ENCODE measurements at regions not wholly inside any gene's neighbourhood (a gene's known extent, or its start where the extent isn't known, plus 50 kb on each side); places are given as distances from the start of the nearest gene placed in this dataset.

DNA sequence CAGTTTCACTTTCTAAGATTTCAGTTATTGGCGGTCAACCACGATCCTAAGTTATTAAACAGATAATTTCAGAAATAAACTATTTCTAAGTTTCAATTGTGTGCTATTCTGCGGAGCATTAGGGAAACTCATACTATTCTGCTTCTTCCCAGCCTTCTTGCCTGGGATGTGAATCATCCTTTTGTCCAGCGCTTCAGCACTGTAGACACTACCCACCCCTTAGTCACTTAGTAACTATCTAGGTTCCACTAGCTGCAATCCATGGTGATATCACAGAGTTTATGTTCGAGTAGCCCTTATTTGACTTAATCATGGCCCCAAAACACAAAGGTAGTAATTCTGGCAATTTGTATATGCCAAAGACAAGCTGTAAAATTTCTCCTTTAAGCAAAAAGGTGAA is 279.9 kb upstream of the ADAMTS5 start:
- no peak for DNase-seq (ENCODE audit: low spot score)

DNA sequence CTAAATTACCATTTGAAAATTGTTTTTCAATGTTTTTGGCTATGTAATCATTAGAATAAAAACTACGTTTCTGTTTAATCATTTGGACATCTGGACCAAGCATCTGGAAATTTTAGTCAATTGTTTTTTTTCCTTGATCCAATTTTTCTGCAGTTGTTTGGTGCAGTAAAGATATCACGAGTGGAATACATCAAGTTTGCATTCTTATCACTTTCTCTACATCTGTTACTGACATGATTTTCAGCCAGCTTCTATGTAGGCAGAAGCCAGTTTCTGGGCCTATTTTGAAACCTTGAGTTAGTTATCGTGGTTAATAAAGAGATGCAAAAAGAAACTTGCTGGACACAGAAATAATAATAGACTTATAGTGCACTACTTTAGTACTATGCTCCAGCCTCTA is 277.9 kb upstream of the ADAMTS5 start:
- no peak for DNase-seq (ENCODE audit: low spot score)

DNA sequence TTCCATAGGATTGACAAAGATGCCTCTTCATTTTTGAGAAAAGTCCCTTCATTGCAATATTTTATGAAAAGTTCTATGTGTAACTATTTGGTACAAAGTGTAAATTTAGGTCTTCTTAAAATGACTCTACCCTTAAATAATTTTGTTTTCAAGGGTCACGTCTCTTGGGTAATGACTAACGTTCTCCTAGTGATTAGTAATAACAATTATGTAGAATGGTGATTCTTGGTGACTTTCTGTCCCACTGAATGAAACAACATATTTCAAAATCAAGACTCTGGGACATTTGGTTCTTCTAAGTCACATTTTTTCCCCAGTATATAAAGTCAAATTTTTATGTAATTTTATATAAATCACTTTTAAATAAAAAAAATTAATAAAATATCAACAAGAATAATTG is 277.5 kb upstream of the ADAMTS5 start:
- no peak for DNase-seq (ENCODE audit: low spot score)

DNA sequence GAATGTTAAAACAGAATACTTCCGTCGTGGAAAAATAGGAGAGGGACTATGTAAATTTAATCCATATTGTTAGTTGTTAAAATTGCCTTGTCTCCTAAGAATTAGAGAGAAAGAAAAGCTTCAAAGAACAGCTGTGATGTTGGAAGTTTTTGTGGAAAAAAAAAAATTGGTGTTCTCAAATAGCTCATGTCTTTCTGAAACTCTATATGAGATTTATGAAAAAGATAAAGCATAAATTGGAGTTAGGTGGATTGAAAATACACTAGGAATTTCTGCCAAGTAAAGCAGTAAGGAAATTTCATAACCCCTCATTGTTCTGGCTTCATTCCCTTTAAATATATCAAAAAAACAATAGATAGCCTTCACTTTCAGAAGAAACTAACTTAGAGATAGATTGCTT is 274.0 kb upstream of the ADAMTS5 start:
- DNase-seq (ENCODE audit: low spot score), result no peak

DNA sequence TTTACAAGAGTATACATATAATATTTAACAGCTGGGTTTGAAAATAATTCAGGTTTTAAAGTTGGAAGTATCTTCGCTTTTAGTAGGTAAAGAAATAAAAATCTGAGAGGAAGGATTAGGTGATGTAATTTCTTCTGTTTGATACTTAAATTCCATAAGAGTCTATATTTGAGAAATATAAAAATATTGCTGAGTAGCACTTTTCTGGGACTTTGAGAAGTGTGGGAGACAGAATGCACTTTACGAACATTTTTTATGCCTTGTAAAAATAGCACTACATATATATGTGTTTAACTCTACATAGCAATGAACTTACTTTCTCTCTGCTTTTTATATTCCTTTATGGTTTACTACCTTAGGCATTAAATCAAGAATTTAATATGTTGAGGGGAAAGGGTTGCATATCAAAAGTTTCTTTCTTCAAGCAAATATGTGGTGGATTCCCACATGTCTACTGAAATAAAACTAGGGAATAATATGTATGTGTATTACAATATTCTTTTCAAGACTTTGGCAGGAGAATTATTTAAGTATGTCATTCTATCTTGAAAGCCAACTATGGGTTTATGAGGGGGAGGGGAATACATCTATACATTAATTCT is 266.7 kb upstream of the ADAMTS5 start:
- no peak for DNase-seq (ENCODE audit: low spot score)

DNA sequence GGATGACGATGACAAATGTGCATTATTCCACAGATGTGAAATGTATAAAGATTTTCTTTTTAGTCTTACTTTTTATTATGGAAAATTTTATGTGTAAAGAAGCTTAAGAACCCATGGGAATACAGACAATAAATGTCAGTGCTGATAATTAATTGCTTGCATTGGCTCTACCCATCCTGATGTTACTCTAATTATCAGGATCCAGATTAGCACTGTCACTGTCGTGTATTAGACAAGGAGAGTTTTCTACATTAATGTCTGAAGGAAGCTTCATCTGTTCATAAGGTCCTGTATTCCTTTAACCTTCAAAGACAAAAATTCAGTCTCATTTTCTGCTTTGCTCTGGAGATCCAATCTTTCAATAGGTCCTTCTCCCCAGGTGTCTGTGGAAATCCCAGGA is 259.1 kb upstream of the ADAMTS5 start:
- no peak for DNase-seq (ENCODE audit: low spot score)

DNA sequence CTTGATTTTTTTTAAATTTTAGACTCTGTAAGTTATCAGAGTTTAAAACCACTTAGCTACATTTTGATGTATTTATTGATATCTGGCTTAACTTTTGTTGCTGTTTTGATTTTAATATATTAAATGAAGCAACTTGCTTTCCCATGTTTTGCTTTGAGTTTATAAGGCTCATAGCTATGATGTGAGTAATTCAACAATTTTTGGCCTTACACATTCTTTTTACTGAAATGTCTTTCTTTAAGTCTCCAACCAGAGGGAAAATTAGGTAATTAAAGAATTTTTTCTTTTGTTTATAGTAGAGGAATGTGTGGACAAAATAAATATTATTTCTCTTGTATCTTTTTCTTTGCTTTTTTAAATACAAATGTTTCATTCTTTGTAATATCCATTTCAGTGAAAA is 258.3 kb upstream of the ADAMTS5 start:
- DNase-seq (ENCODE audit: low spot score), result no peak

DNA sequence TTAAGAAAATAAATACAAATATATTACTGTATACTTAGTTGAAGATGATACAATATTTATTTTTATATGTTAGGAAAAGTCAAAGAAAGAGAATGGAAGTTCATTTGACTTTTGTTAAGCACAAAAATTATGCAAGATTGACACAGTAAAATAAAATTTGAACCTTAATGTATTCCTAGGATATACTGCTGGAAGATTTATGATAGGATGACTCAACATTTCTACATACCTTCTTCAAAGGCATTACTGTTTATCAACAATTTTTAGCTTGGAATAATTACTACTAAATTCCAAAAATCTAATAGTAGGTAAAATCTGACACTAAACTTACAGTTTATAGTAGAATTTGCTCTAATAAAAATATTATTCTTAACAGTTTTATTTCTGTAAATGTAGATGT is 257.3 kb upstream of the ADAMTS5 start:
- no peak for DNase-seq (ENCODE audit: low spot score)

DNA sequence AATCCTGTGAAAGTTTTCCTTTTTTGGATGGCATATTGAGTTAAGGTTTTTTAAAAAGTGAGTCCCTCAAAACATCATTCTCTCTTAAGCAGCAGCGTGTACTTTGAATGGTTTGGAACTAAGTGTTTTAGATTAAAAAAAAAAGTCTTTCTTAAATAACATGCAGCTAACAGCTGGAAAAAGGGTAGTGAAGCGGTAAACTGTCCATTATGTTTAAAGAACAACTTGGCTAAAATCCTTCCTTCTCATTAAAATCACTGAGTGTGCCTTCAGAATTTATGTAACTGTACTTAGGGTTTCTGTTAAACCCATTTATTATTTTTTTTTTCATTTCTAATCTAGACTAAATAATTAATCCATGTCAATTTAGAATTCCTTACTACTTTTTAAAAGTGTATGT is 254.2 kb upstream of the ADAMTS5 start:
- DNase-seq (ENCODE audit: low spot score), result no peak

DNA sequence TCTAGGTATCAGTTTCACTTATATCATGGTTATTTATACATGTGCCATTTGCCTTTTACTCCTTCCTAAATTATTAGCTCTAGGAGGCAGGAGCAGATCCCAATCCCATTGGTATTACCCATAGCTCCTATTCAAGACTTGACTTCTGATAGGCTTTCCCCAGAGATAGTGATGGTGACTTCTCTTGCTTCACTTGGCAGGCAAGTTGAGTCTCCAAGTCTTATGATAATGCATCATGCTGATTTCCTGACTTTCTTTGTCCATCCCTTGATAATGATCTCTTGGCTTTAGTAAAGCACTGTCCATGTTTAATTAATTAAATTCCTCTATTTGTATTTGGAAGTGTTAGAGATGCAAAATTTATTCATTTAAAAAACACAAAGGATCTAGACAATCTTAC is 253.5 kb upstream of the ADAMTS5 start:
- no peak for DNase-seq (ENCODE audit: low spot score)

DNA sequence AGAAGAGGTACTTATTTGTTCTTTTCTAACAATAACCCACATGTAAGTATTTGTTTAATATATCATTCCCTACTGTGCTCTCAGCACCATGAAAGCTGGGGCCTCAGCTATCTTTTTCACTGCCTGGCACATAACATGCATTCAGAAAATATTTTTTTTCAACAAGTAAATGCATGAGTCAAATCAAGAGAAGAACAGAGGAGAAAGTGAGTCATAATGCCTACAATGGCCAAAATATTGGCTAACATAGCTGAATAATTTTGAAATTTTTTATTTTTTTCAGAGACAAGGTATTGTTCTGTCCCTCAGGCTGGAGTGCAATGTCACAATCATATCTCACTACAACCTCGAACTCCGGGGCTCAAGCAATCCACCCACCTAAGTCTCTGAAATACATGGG is 252.2 kb upstream of the ADAMTS5 start:
- peak; percentile 2 for DNase-seq (ENCODE audit: low spot score)

DNA sequence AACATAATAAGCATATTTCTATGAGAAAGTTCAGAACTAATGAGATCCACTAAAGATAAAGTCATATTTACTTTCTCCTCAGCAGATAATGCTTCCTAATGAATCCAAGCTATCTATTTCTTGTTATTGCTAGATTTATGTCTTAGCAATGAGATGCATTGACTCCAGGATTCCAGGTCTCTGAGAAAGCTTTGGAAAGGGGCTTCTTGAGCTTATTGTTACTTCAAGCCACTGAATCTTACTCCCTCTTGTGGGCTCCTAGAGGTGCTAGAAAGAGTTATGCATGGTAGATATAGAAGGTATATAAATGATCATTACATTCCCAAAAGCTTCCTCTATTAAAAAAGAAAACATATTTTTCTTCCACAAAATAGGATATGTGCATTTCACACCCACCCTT is 246.4 kb upstream of the ADAMTS5 start:
- DNase-seq (ENCODE audit: low spot score), result no peak

DNA sequence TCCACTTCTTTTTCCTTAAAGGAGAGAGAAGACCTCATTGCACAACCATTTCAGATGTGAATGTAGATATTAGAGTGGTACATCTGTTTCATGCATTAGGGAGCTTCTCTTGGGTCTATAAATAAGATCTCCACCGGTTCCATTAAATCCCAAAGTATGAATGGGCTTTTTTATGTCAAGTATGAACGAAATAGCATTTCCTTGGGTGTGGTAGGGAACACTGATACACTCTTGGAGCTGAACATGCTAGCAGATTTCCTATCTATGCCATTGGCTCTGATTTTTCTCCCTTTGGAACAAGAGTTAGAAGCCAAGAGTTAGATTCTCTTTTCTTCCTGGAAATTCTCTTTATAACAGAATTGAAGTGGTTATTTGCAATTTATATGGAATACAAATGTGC is 245.6 kb upstream of the ADAMTS5 start:
- DNase-seq (ENCODE audit: low spot score), result no peak

DNA sequence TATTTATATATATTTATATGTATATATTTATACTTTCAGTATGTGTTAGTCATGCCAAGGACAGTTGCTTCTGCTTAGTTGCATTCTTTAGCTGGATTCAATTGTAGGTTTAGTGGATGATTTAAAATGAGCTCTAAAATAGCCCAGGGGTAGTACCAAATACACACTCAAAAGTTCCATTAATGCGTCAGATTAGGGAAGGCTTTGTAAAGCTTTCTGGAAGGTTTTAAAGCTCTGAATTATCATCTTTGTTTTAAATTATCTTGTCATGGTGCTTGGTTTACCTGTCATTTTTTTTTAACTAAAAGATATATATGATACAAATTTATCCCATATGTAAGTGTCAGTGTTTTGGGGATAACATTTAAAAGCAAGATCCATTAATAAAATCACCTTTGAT is 242.7 kb upstream of the ADAMTS5 start:
- no peak for DNase-seq (ENCODE audit: low spot score)

DNA sequence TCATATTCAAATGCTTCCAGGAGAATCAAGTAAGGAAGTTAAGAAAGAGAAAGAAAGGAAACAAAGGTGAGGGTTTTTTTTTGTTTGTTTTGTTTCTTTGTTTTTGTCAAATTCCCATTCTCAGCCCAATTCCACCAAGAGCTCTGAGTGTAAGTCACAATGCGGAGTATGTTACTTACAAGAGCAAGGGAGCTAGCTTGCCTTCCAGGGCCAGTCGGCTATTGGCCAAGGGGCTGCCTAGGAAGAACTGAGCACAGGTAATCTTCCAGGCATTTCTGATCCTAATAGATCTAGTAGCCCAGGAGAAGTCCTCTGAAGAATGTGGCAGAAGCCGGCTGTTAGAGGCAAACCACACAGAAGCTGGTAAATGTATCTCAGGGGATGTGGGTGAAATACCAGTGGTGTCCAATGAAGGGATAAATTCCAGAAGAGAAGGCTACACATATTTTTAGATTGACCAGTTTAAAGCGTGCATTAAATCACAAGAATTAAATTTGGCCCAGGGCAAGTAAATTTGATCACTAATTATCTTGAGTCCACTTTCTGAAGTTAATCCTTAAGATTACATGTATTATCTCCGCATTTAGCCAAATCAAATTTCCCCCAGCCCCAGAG is 239.6 kb upstream of the ADAMTS5 start:
- DNase-seq (ENCODE audit: low spot score), result no peak

DNA sequence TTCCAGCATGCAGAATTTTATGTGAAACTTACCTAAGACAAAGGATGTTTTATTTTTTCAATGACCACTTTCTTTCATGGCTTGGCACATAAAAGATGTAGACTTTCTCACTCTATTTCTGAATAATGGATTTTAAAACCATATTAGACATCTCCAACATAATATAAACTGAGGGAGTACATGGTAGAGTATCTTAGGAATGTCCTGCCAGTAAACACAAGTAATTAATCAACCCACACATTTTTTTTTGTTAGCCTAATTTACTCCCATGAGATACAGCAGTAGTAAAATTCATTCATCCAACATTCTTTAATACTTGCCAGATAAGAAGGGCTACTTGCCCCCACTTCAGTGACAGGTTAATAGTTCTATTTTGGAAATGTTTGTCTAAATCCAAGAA is 235.4 kb upstream of the ADAMTS5 start:
- no peak for DNase-seq (ENCODE audit: low spot score)

DNA sequence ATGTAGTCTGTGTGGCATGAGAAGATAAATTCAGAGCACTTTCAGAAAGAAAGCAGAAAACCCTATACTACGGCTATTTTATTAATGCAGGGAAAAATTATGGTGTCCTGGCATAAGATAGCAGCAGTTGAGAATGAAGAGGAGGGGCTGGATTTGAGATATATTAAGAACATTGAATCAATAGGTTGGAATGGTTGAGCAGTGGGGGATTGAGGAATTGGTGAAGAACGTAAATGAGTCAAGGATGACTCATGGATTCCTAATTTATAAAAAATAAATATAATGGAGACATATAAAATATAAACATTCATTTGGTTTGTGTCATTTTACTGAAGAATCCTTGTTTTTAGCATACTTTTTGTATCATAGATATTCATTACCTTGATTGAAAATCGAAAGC is 234.3 kb upstream of the ADAMTS5 start:
- no peak for DNase-seq (ENCODE audit: low spot score)

DNA sequence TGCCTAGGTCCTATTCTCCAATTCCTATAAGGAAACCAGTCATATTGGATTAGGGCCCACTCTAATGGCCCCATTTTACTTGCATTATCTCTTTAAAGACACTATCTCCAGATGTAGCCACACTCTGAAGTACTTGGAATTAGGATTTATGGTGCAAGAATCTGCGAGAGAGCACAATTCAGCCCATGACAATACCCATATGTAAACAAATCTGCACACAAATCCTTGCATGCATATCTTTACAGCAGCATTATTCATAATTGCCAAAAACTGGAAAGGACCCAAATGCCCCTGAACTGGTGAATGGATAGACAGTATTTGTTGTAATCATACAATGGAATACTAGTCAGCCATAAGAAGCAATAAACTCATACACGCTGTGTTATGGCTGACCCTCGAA is 229.8 kb upstream of the ADAMTS5 start:
- DNase-seq (ENCODE audit: low spot score), result no peak

DNA sequence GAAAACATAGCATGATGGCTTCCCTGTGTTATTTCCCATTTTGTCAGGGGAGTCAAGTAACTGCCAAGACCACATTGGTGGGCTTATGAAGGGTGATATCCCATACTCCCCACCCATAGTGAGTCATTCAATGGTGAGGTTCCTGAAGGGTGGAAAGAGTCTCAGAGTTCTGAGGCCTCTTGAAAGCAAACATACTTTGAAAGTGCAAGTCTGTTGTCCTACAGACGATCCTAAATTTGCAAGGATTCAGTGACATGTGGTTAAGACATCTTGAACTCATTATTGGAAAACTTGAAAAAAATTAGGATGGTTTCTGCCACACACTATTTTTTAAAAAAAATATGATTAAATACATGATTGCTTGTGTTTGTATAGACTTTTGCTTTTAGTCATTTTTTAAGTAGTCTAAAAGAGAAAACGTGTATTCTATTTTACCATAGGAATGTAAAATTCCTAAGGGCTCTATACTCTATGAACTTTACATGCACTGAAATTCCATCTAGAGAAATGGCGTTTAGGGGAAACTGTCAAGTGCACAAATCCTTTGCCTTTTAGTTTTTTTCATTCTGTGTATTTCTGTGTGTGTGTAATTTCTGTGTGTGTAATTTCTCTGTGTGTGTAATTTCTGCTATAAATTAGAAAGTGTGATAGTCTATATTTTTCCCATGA is 225.5 kb upstream of the ADAMTS5 start:
- DNase-seq (ENCODE audit: low spot score), result no peak

DNA sequence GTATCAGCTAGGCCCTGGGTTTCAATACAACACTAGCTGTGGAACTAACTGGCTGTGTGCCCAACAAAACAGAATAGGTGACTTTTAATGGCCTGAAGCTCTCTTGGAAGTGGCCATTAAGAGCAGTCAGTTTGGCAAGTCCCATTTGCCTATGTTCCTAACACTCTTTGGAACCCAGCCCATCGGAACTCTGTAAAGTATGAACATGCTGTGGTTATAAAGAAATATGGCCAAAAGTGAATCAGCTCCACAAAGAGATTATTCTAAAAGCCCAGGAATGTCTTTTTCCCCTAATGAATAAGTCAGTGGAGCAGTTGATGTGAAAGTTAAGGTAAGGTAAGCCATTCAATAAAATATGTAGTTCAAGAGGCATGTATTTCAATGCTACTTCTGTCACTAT is 223.7 kb upstream of the ADAMTS5 start:
- DNase-seq (ENCODE audit: low spot score), result no peak

DNA sequence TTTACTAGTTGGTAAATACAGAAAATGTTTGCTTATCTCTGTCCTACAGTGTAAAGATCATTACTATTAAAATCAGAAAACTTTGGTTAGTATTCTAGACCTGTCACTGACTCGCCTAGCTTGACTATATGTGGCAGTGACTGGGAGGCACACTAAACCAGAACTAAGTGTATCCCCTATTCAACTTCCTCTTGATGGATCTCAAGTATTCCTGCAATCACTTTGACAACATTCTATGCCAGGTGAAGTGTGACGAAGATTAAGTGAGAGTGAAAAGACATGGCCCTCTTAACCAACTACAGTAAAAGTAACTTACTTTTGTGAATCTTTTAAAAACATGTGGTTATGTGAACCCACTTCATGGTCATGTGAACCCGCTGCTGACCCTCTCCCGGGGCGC is 223.0 kb upstream of the ADAMTS5 start:
- no peak for DNase-seq (ENCODE audit: low spot score)

DNA sequence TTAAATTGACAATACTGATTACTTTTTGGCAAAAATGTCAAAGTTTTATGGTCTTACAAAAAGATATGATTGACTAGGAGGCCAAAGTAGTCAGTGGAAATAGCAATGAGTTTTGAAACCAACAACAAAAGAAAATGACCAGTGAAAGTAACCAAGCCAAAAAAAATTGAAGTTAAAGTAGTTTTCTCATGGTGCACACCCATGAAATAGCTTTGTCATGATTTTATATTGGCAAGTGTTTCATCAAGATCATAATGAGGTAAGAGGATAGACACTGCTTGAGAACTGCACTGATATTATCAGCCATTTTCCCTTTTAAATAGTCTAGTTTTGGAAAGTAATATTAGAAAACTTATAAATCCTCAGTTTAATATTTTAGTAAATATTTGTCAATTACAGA is 206.2 kb upstream of the ADAMTS5 start:
- DNase-seq (ENCODE audit: low spot score), result no peak

DNA sequence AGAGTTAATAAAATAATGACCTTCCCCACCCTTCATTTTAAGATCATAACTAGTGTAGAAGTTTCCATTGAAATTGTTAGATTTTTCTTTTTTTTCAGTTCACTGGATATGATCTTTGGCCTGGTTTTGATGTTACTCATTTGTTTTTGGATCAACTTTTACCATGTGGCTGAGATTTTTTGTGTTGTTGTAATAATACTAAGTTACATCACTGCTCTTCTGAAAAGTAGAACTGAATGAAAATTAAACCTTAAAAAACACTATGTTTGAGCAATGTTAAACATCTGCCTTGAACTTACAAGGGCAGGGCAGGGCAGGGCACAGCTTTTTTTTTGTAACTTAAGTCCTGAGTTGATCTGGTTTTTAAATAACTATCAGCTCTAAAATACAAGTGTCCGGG is 204.8 kb upstream of the ADAMTS5 start:
- DNase-seq (ENCODE audit: low spot score), result no peak

DNA sequence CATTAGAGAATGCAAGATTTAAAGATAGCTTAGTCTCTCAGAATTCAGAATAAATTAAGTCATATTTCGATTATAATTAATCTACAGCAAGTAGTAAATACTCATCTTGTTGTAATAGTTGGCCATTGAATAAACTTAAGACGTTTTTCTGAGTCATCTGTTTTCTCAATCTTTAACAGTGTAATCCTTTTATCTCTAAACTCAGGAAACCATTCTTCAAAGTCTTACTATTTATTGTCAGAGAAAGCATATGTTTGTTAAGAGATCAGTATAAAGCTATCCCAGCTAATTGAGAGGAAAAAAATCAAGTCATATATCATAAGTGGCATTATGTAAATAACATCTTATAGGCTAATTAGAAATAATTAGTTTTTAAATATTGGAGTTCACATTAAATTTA is 201.2 kb upstream of the ADAMTS5 start:
- no peak for DNase-seq (ENCODE audit: low spot score)
